HG03354 (cell line): ENCODE measurements at regions not wholly inside any gene's neighbourhood (a gene's known extent, or its start where the extent isn't known, plus 50 kb on each side); places are given as distances from the start of the nearest gene placed in this dataset.
"Not testable (repeated sequence)": the region's sequence is repeated elsewhere in the genome, so short reads cannot be mapped to it uniquely, and the experiment has no call there.

Source experiments
- ATAC-seq: cut with Tn5 transposase; IDR thresholded peaks from one replicate; pipeline ENCODE4 v1.9.1; 2021; ENCODE audit warnings: mild to moderate bottlenecking; ENCODE audit not compliant: unreplicated experiment, poor library complexity, severe bottlenecking

GRCh38 chr6:168848797-168849196 lies 404.8 kb downstream of the THBS2 start:
- no peak for ATAC-seq

- ATAC-seq = no peak
Observed at GRCh38 chr6:168844821-168845609, 404.0 kb downstream of the SMOC2 start.

GRCh38 chr6:168842632-168843212 lies 401.7 kb downstream of the SMOC2 start:
- ATAC-seq = not testable (repeated sequence)

GRCh38 chr6:168841609-168842278 lies 400.8 kb downstream of the SMOC2 start:
- ATAC-seq = no peak

- not testable (repeated sequence) for ATAC-seq
Observed at GRCh38 chr6:168840932-168841331, 399.9 kb downstream of the SMOC2 start.

GRCh38 chr6:168840299-168840698 lies 399.3 kb downstream of the SMOC2 start:
- not testable (repeated sequence) for ATAC-seq

GRCh38 chr6:168838037-168838399 lies 397.0 kb downstream of the SMOC2 start:
- no peak for ATAC-seq

GRCh38 chr6:168837254-168838036 lies 396.5 kb downstream of the SMOC2 start:
- no peak for ATAC-seq

- no peak for ATAC-seq
Observed at GRCh38 chr6:168835991-168836390, 395.0 kb downstream of the SMOC2 start.

- ATAC-seq = no peak
Observed at GRCh38 chr6:168834801-168835200, 393.8 kb downstream of the SMOC2 start.

- ATAC-seq = no peak
Observed at GRCh38 chr6:168834042-168834587, 393.1 kb downstream of the SMOC2 start.

GRCh38 chr6:168828800-168829199 lies 387.8 kb downstream of the SMOC2 start:
- no peak for ATAC-seq

- ATAC-seq = no peak
Observed at GRCh38 chr6:168828035-168828434, 387.1 kb downstream of the SMOC2 start.

- ATAC-seq = no peak
Observed at GRCh38 chr6:168827586-168827871, 386.5 kb downstream of the SMOC2 start.

GRCh38 chr6:168826726-168827585 lies 386.0 kb downstream of the SMOC2 start:
- ATAC-seq = no peak

- no peak for ATAC-seq
Observed at GRCh38 chr6:168826078-168826390, 385.1 kb downstream of the SMOC2 start.

- no peak for ATAC-seq
Observed at GRCh38 chr6:168825226-168826077, 384.5 kb downstream of the SMOC2 start.

- ATAC-seq = no peak
Observed at GRCh38 chr6:168823397-168824212, 382.6 kb downstream of the SMOC2 start.
